ENCODE measurements at regions not wholly inside any gene's neighbourhood (a gene's known extent, or its start where the extent isn't known, plus 50 kb on each side); places are given as distances from the start of the nearest gene placed in this dataset.

- ChIA-PET CTCF (no interaction called here), POLR2A (no interaction called here)
- no peaks in the 10 kb centered on the region for H3K27me3 ChIP-seq (ENCODE audit: control insufficient read depth in 2 of 2, insufficient read depth in 2 of 2, low read length in 2 of 2)
- H3K27me3 Mint-ChIP-seq: peaks cover 0 to 15% (median 5%) of the 10 kb centered on the region in 5 donors
- DNase-seq: no peak
- no peaks in the 10 kb centered on the region for H3K36me3 ChIP-seq (ENCODE audit: control insufficient read depth in 2 of 3, insufficient read depth in 3 of 3, low read length in 3 of 3)
- no peak for ATAC-seq
- H3K9me3 ChIP-seq (ENCODE audit: control insufficient read depth in 2 of 3, low read length in 3 of 3): no peaks in the 10 kb centered on the region
- H3K27ac ChIP-seq (ENCODE audit: low read depth, low read length): no peak overlapping the region
- H3K9me3 Mint-ChIP-seq: peaks cover 0 to 6% (median 0%) of the 10 kb centered on the region in 11 donors
- no peak overlapping the region for H3K4me3 ChIP-seq (ENCODE audit: low read length)
- no peak overlapping the region for H3K4me3 Mint-ChIP-seq
- H3K27ac Mint-ChIP-seq: no peak overlapping the region
- H3K36me3 Mint-ChIP-seq: no peaks in the 10 kb centered on the region
- intact Hi-C loops (cut with micrococcal nuclease): no loop called here
- H3K4me1 ChIP-seq (ENCODE audit: control insufficient read depth in 2 of 2, insufficient read depth in 2 of 2, low read length in 2 of 2): no peaks in the 10 kb centered on the region
- H3K4me1 Mint-ChIP-seq: no peaks in the 10 kb centered on the region
Observed at GRCh38 chr10:105993609-105994008, 1170.9 kb downstream of the SORCS1 start.

GRCh38 chr10:105992928-105993327 lies 1171.6 kb downstream of the SORCS1 start:
- Mint-ChIP-seq H3K27me3 (peaks cover 0 to 18% (median 5%) of the 10 kb centered on the region in 5 donors), H3K4me1 (no peaks in the 10 kb centered on the region), H3K9me3 (peaks cover 0 to 6% (median 0%) of the 10 kb centered on the region in 11 donors), H3K27ac (no peak overlapping the region), H3K36me3 (no peaks in the 10 kb centered on the region), H3K4me3 (no peak overlapping the region)
- Histone ChIP-seq H3K4me1 (ENCODE audit: control insufficient read depth in 2 of 2, insufficient read depth in 2 of 2, low read length in 2 of 2) (no peaks in the 10 kb centered on the region), H3K27ac (ENCODE audit: low read depth, low read length) (no peak overlapping the region), H3K9me3 (ENCODE audit: control insufficient read depth in 2 of 3, low read length in 3 of 3) (no peaks in the 10 kb centered on the region), H3K27me3 (ENCODE audit: control insufficient read depth in 2 of 2, insufficient read depth in 2 of 2, low read length in 2 of 2) (no peaks in the 10 kb centered on the region), H3K4me3 (ENCODE audit: low read length) (no peak overlapping the region), H3K36me3 (ENCODE audit: control insufficient read depth in 2 of 3, insufficient read depth in 3 of 3, low read length in 3 of 3) (no peaks in the 10 kb centered on the region)
- ChIA-PET CTCF (no interaction called here), POLR2A (no interaction called here)
- no peak for DNase-seq
- no peak for ATAC-seq
- intact Hi-C loops (cut with micrococcal nuclease): no loop called here

GRCh38 chr10:105990529-105990928 lies 1174.0 kb downstream of the SORCS1 start:
- no peaks in the 10 kb centered on the region for H3K4me1 ChIP-seq (ENCODE audit: control insufficient read depth in 2 of 2, insufficient read depth in 2 of 2, low read length in 2 of 2)
- no peak overlapping the region for H3K27ac Mint-ChIP-seq
- peaks cover 0 to 22% (median 5%) of the 10 kb centered on the region in 5 donors for H3K27me3 Mint-ChIP-seq
- peaks cover 0 to 5% (median 0%) of the 10 kb centered on the region in 11 donors for H3K9me3 Mint-ChIP-seq
- intact Hi-C loops (cut with micrococcal nuclease): no loop called here
- H3K4me1 Mint-ChIP-seq: no peaks in the 10 kb centered on the region
- no peak overlapping the region for H3K27ac ChIP-seq (ENCODE audit: low read depth, low read length)
- H3K36me3 ChIP-seq (ENCODE audit: control insufficient read depth in 2 of 3, insufficient read depth in 3 of 3, low read length in 3 of 3): no peaks in the 10 kb centered on the region
- ATAC-seq (no peak), DNase-seq (no peak)
- no peaks in the 10 kb centered on the region for H3K9me3 ChIP-seq (ENCODE audit: control insufficient read depth in 2 of 3, low read length in 3 of 3)
- POLR2A ChIA-PET: no interaction called here
- no peaks in the 10 kb centered on the region for H3K27me3 ChIP-seq (ENCODE audit: control insufficient read depth in 2 of 2, insufficient read depth in 2 of 2, low read length in 2 of 2)
- no peak overlapping the region for H3K4me3 Mint-ChIP-seq
- no peaks in the 10 kb centered on the region for H3K36me3 Mint-ChIP-seq
- no peak overlapping the region for H3K4me3 ChIP-seq (ENCODE audit: low read length)
- CTCF ChIA-PET: no interaction called here

GRCh38 chr10:105989995-105990394 lies 1174.5 kb downstream of the SORCS1 start:
- Mint-ChIP-seq H3K9me3 (peaks cover 0 to 5% (median 0%) of the 10 kb centered on the region in 11 donors), H3K36me3 (no peaks in the 10 kb centered on the region), H3K27me3 (peaks cover 0 to 25% (median 5%) of the 10 kb centered on the region in 5 donors), H3K27ac (no peak overlapping the region), H3K4me3 (no peak overlapping the region), H3K4me1 (no peaks in the 10 kb centered on the region)
- no peaks in the 10 kb centered on the region for H3K27me3 ChIP-seq (ENCODE audit: control insufficient read depth in 2 of 2, insufficient read depth in 2 of 2, low read length in 2 of 2)
- ChIA-PET POLR2A (no interaction called here), CTCF (no interaction called here)
- no peaks in the 10 kb centered on the region for H3K36me3 ChIP-seq (ENCODE audit: control insufficient read depth in 2 of 3, insufficient read depth in 3 of 3, low read length in 3 of 3)
- H3K4me3 ChIP-seq (ENCODE audit: low read length): no peak overlapping the region
- no peak overlapping the region for H3K27ac ChIP-seq (ENCODE audit: low read depth, low read length)
- ATAC-seq (no peak), DNase-seq (no peak)
- no peaks in the 10 kb centered on the region for H3K9me3 ChIP-seq (ENCODE audit: control insufficient read depth in 2 of 3, low read length in 3 of 3)
- no peaks in the 10 kb centered on the region for H3K4me1 ChIP-seq (ENCODE audit: control insufficient read depth in 2 of 2, insufficient read depth in 2 of 2, low read length in 2 of 2)
- intact Hi-C loops (cut with micrococcal nuclease): no loop called here

GRCh38 chr10:105988848-105989247 lies 1175.7 kb downstream of the SORCS1 start:
- no peaks in the 10 kb centered on the region for H3K4me1 Mint-ChIP-seq
- H3K9me3 ChIP-seq (ENCODE audit: control insufficient read depth in 2 of 3, low read length in 3 of 3): no peaks in the 10 kb centered on the region
- no peaks in the 10 kb centered on the region for H3K36me3 ChIP-seq (ENCODE audit: control insufficient read depth in 2 of 3, insufficient read depth in 3 of 3, low read length in 3 of 3)
- ATAC-seq (no peak), DNase-seq (no peak)
- no peak overlapping the region for H3K27ac Mint-ChIP-seq
- no peak overlapping the region for H3K27ac ChIP-seq (ENCODE audit: low read depth, low read length)
- H3K9me3 Mint-ChIP-seq: peaks cover 0 to 6% (median 0%) of the 10 kb centered on the region in 11 donors
- no peaks in the 10 kb centered on the region for H3K4me1 ChIP-seq (ENCODE audit: control insufficient read depth in 2 of 2, insufficient read depth in 2 of 2, low read length in 2 of 2)
- no peak overlapping the region for H3K4me3 ChIP-seq (ENCODE audit: low read length)
- intact Hi-C loops (cut with micrococcal nuclease): no loop called here
- ChIA-PET POLR2A (no interaction called here), CTCF (no interaction called here)
- H3K27me3 Mint-ChIP-seq: peaks cover 0 to 30% (median 5%) of the 10 kb centered on the region in 5 donors
- H3K4me3 Mint-ChIP-seq: no peak overlapping the region
- H3K27me3 ChIP-seq (ENCODE audit: control insufficient read depth in 2 of 2, insufficient read depth in 2 of 2, low read length in 2 of 2): no peaks in the 10 kb centered on the region
- no peaks in the 10 kb centered on the region for H3K36me3 Mint-ChIP-seq

GRCh38 chr10:105986912-105987635 lies 1177.4 kb downstream of the SORCS1 start:
- Histone ChIP-seq H3K9me3 (ENCODE audit: control insufficient read depth in 2 of 3, low read length in 3 of 3) (no peaks in the 10 kb centered on the region), H3K4me3 (ENCODE audit: low read length) (no peak overlapping the region), H3K4me1 (ENCODE audit: control insufficient read depth in 2 of 2, insufficient read depth in 2 of 2, low read length in 2 of 2) (no peaks in the 10 kb centered on the region), H3K36me3 (ENCODE audit: control insufficient read depth in 2 of 3, insufficient read depth in 3 of 3, low read length in 3 of 3) (no peaks in the 10 kb centered on the region), H3K27me3 (ENCODE audit: control insufficient read depth in 2 of 2, insufficient read depth in 2 of 2, low read length in 2 of 2) (no peaks in the 10 kb centered on the region), H3K27ac (ENCODE audit: low read depth, low read length) (no peak overlapping the region)
- Mint-ChIP-seq H3K4me3 (no peak overlapping the region), H3K27me3 (peaks cover 0 to 30% (median 5%) of the 10 kb centered on the region in 5 donors), H3K4me1 (no peaks in the 10 kb centered on the region), H3K9me3 (peaks cover 0 to 6% (median 0%) of the 10 kb centered on the region in 11 donors), H3K27ac (no peak overlapping the region), H3K36me3 (no peaks in the 10 kb centered on the region)
- DNase-seq: no peak
- intact Hi-C loops (cut with micrococcal nuclease): no loop called here
- CTCF ChIA-PET: interaction anchor here (1.0 kb wide), 1 partner anchor 16 kb away, joined by 3 read pairs; no protein-coding TSS in a partner anchor
- no peak for ATAC-seq
- POLR2A ChIA-PET: no interaction called here

- intact Hi-C loops (cut with micrococcal nuclease): no loop called here
- ChIA-PET CTCF (interaction anchor here (1.0 kb wide), 1 partner anchor 16 kb away, joined by 3 read pairs; no protein-coding TSS in a partner anchor), POLR2A (no interaction called here)
- peaks cover 0 to 6% (median 0%) of the 10 kb centered on the region in 11 donors for H3K9me3 Mint-ChIP-seq
- H3K27me3 Mint-ChIP-seq: peaks cover 0 to 30% (median 5%) of the 10 kb centered on the region in 5 donors
- no peak for DNase-seq
- H3K27ac ChIP-seq (ENCODE audit: low read depth, low read length): no peak overlapping the region
- H3K9me3 ChIP-seq (ENCODE audit: control insufficient read depth in 2 of 3, low read length in 3 of 3): no peaks in the 10 kb centered on the region
- H3K27ac Mint-ChIP-seq: no peak overlapping the region
- no peak overlapping the region for H3K4me3 Mint-ChIP-seq
- H3K4me1 Mint-ChIP-seq: no peaks in the 10 kb centered on the region
- no peak overlapping the region for H3K4me3 ChIP-seq (ENCODE audit: low read length)
- H3K36me3 Mint-ChIP-seq: no peaks in the 10 kb centered on the region
- no peaks in the 10 kb centered on the region for H3K27me3 ChIP-seq (ENCODE audit: control insufficient read depth in 2 of 2, insufficient read depth in 2 of 2, low read length in 2 of 2)
- H3K36me3 ChIP-seq (ENCODE audit: control insufficient read depth in 2 of 3, insufficient read depth in 3 of 3, low read length in 3 of 3): no peaks in the 10 kb centered on the region
- ATAC-seq: no peak
- no peaks in the 10 kb centered on the region for H3K4me1 ChIP-seq (ENCODE audit: control insufficient read depth in 2 of 2, insufficient read depth in 2 of 2, low read length in 2 of 2)
Observed at GRCh38 chr10:105986486-105986885, 1178.0 kb downstream of the SORCS1 start.

Data from naive thymus-derived CD4-positive, alpha-beta T cell (primary cell).